Right hindlimb (tissue), 1 donor: ENCODE measurements at regions not wholly inside any gene's neighbourhood (a gene's known extent, or its start where the extent isn't known, plus 50 kb on each side); places are given as distances from the start of the nearest gene placed in this dataset.
"Not testable (repeated sequence)": the region's sequence is repeated elsewhere in the genome, so short reads cannot be mapped to it uniquely, and the experiment has no call there.

Source experiments
- DNase-seq: peaks from one replicate; pipeline ENCODE4 v3.0.0-alpha.2; 2018

DNA sequence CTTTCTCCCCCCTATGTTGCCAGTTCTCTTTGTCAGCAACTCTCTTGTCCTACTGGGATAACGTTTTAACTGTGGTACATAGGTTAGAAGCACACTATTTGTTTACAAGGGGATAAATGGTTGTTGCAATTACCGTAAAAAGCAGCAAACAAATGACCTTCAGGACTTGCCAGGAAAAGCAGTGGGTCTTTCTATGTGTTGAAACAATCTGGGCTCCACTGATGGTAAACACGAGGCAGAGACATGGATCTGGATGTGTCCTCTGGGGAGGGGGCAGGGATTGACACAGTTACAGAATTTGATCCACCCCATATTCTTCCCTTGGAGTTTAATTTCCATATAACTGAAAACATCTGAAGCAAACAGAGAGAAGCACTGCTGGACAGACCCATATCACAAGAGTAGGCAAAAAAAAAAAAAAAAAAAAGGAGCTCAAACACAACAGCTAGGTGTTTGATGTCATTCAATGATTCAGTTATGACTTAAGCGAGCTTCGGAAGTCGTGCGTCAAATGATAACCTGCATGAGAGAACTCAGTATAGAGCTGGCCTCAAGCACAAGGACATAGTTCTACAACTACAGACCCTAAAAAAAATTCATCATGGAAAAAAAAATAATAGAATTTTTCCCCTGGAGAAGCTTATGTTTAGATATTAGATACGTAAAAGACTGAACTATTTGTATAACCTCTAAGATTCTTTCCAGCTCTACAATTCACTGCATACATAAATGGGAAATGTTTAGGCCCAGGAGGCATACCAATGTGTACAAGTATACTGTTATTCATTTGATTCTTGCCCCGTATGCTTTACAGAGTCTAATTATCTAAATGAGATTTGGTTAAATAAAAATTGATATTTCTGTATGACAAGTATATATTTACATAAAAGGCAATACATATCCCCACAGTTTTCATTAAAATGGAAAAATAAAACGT, 127.7 kb downstream of the ALDH8A1 start:
- no peak for DNase-seq

DNA sequence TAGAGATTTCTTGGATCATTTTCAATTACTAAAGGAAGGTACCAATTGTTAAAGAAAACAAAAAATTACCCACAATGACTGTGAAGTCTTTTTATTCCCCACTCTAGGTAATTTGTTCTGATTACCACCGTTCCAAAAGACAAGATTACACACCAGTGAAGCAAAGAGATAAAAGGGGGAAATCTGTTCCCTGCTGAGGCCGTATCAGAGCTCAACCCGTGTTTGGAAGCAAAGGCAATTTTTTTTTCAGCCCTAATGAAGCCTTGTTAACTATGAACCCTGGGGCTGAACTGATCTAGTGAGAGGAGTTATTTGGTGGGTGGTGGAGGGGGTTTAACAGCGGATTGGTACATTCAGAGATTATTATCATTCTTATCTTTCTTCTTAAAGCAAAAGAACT, 128.5 kb downstream of the ALDH8A1 start:
- no peak for DNase-seq

DNA sequence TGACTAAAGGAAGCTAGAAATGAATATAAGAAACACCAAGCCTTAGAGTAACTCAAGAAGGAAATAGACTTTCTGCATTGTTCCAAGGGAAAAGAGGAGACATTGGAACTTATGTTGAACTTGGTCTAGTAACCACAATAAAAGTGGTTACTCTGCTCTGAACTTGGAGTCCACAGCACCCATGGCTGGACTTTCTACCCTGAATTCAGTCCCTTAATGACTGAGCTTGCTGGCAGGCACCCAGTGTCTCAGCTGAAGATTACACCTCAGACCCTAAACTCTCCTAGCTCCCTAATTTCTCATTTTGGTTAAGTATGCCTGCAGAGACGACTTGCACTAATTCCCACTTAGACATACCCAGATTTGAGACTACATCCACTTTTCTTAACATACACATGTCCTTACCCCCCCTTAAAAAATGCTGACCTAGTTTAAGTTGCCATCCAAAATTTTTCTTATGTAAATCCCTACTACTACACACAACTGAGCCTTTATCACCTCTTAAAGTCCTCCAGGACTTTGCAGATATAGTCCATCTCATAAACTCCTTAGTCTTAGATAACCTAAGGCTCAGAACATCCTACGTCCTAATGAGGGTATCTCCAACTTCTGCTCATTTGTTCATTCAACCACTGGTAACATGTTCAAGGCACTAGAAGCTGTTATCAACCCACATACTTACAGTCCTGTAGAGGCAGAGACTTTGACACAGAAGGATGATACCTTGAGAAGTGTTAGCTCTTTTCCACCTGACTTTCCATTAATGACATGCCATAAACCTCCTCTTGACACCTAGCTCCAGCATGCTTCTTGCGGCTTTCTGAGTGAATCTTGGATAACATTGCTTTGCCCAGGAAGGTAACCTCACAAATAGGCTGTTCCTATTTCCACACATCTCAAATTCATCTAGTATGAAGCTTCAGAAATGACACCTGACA, 129.8 kb downstream of the ALDH8A1 start:
- no peak for DNase-seq

DNA sequence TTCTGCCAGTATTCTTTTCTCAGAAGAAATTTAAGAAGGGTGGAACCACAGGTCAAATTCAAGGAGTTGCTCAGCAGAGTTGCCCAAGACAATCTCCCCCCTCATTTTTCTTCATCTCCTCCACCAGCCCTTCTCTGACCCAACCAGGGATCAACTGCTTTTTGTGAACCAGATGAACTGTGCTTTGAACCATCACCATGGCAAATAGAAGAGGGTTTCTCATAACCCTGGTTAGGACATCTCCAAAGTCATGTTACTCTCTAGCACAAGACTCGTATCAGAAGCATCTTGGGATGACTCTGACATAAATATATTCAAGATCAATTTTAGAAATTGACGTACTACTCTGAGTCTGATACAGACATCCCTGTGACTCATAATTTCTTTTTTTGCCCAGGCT, 130.7 kb downstream of the ALDH8A1 start:
- DNase-seq: no peak

DNA sequence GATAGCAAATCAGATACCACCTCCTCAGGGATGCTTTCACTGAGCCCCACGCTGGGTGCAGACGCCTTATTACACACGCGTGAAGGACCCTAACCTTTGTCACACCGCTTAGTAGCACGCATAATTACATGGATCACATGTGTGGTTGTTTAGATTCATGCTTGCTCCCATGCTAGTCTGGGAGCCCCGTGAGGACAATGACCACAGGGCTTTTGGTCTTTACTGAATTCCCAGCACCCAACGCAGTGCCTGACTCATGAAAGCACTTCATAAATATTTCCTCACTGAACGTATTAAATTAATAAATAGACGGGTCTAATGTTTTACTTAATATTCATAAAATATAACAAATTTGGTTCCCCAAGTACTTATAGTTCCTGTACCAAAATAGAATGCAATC, 132.5 kb downstream of the ALDH8A1 start:
- no peak for DNase-seq

DNA sequence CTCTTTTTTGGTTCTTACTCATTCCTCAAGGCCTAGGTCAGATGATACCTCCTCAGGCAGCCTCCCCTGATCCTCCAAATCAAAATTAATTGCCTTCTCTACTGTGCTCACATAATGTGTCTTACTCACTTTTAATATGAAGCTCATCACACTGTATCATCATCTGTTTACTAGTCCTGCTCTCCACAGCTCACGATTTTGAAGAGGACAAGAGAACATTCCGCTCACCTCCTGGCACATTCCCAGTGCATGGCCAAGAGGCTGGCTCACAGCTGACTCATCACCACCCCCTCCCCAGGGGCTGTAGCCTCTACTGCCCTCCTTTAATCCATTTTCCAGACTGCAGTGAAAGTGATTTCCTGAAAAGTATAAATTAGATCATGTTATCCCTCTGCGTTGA, 133.1 kb downstream of the ALDH8A1 start:
- no peak for DNase-seq

DNA sequence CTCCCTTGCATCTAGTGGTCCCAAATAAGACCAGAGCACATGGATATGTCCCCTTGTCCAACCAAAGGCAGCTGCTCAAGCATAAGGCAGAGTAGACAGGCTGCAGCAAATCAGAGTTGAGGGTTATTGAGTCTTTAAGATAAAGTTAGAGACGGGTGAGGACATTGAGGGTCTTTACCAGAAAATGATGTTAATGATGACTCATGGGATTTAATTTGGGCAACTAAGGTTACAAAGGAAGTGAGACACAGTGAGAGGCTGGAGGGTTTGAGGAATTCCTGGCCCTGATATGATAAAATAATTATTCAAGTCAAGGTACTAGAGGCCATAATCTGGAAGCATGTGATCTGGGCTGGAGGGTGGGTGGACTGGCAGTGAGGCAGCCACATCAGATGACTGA, 133.6 kb downstream of the ALDH8A1 start:
- no peak for DNase-seq

DNA sequence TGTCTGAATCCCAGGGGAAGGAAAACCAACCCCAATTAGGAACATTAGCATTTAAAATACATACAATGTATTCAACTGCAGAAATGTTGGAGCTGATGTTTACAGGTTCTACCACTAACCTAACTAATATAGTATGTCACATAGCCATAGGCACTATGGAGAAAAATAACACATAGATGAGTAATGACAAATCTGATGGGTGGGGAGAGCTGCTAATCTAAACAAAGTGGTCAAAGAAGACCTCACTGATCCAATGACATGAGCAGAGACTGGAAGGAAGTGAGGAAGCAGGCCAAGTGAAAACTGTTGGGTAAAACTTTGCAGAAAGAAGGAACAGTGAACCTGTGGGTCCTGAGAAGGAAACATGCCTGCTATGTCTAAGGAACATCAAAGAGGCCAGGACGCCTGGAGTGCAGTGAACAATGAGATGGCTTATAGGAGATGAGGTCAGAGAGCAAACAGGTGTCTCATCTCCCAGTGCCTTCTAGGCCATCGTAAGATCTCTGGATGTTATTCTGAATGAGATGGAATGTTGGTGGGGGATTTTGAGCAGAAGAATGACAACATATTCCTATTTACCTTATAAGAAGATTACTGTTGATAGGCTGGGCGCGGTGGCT, 135.7 kb downstream of the ALDH8A1 start:
- no peak for DNase-seq

DNA sequence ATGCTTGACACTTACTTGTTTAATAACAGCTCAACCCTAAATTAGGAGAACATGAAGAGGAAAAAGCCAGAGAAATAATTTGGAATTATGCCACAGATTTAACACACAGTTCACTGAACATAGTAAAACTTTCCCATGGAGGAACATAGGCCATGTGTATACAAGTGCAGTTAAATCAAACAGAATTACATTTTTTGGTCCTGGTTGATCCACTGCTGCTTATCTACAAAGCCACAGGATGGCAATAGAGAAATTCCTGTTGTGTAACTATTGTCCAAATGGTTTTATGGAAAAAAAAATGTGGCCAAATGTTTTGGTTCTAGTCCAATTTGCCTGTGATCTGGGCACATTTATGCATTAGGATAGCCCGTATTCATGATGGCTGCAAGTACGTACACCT, 136.8 kb downstream of the ALDH8A1 start:
- no peak for DNase-seq

DNA sequence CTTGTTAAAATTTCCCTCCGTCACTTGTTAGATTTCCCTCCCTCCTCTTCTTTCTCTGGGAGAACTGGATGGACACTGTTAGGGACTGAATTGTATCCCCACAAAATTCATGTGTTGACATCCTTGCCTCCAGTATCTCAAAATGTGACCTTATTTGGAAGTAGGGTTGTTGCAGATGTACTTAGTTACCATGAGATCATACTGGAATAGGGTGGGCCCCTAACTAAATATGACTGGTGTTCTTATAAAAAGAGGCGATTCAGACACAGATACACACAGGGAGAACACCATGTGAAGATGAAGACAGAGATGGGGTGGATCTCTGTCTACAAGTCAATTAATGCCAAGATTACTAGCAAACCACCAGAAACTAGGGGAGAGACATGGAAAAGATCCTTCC, 139.5 kb downstream of the ALDH8A1 start:
- no peak for DNase-seq

DNA sequence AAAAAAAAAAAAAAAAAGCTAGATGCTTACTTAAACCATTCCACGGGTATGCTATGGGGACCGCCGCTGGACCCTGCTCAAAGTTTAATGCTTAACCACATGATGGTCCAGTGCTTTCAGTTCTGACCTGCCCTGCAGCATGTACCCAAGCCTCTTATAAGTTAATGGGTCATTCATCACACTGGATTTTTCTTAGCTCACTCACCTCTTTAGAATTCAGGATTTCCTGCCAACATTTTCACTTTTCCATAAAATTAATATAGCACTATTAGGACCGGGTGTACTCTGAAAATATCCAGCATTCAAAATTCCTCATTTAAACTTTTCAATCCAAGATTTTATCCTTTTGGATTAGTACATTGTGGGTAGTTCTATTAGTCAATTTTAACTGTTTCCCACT, 140.8 kb downstream of the ALDH8A1 start:
- no peak for DNase-seq

DNA sequence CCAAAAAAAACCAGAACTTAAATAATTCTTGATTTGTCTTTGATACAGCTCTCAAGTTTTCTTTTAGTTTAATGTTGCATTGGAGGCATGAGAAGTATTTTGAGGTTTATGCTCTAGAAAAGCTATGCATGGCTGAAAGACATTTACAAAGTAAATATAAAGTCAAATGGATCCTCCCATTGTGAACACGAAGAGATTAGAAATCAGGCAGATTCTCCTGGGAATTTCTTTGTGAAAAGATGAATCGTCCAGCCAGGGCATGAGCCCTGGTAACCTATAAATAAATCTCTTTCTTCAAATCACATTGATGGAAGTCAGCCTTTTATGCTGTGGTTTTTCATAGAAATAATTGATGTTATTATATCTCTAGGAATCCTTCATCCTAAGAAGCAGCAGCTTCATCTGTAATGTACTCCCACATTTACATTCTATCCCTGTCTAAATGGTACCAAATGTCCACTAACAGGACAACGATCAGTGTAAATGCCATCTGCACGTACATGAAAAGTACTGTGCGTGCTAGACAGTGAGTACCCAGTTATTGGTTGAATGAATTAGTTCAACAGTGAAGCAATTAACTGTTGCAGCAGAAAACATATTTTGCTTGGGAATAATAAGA, 143.6 kb downstream of the ALDH8A1 start:
- no peak for DNase-seq

DNA sequence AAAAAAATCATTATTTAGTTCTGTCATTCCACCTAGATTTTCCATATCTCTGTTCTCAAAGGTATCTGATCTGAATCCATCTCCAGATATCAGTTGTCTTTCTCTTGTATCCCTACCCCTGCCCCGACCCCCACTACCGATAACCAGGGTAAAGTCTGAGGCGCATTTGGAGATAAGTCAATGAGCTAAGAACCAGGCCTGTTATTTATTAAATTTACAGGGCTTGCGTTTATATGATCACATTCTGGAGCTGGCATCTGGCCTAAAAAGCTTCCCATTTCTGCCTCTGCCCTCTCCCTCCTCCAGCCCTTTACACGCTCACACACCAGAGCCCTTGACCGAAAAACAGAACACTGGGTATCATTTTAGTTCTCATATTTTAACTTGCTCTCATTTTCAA, 144.7 kb downstream of the ALDH8A1 start:
- DNase-seq: no peak

DNA sequence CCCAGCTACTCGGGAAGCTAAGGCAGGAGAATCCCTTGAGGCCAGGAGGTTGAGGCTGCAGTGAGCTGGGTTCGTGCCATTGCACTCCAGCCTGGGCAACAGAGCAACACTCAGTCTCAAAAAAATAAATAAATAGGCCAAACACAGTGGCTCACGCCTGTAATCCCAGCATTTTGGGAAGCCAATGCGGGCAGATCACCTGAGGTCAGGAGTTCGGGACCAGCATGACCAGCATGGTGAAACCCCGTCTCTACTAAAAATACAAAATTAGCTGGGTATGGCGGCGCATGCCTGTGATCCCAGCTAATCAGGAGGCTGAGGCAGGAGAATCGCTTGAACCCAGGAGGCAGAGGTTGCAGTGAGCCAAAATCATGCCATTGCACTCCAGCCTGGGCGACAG, 145.6 kb downstream of the ALDH8A1 start:
- DNase-seq: not testable (repeated sequence)

DNA sequence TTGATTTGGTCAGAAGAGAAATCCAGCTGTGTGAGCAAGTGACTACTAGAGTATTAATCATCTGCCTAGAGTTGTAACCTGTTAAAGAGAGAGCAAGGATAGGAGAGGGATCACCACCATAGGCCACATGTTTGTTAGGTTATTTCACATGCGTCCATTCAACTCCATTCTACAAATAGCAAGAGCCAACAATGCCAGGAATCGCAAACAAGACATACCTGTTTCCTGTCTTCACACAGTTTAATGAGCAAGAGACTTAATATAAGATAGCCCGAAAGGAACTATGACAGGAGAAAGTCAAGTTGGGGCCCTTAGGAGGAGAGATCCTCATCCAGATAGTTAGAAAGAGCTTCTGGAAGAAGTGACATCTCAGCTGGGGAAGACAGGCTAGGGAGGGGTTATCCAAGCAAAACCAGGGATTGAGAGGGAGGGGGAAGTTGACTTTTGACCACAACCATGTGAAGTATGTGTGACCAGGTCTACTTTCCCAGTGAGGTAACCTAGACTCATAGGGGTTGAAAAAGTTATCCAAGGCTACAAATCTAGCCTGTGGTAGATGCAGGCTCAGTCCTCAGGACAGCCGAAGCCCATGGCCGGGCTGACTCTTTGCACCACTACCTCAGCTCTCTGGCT, 147.4 kb downstream of the ALDH8A1 start:
- no peak for DNase-seq

DNA sequence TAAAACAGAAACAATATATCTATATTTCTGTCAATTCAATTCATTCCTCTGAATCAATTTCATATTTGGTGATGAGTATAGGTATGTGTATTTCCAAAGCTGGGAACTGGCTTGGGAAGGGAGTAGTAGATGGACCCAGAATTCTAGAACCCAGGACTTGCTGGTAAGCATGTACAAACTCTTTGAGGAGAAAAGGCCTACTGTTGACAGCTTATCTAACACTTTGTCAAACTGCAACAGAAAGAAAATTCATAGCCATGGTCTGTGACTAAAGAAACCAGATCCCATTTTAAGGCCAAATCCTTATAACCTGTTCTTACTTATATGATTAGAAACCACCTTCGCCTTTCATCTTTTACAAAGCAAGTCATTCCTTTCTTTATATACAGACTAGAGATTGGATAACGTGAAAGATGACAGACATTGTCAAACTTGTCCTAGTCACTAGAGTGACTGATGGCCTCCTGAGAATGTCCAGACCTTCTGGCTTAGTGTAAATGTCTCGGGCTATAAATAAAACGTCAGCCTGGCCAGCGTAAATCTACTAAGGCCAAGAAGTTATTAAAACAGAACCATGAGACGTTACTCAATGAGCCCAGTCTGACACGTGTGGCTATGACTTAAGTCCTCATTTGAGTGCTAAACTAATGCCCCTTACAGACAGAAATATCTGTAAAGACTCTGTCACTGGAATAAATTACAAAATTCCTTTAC, 152.3 kb downstream of the ALDH8A1 start:
- DNase-seq: no peak

DNA sequence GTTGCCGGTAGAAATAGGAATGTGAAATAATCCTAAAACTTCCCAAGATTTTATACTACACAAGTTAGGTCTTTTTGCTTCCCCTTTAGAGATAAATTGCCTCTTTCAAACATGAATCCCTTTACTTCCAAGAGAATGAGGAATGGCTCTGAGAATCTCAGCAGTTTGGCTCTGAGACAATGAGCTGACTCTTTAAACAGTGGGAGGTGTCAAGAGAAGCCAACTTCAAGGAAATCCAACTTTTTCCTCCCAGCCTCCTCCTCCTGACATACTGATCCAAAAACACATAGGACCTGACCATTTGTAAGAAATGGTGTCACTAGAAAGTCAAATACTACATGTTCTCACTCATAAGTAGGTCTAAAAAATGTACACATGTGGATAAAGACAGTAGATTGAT, 154.2 kb downstream of the ALDH8A1 start:
- no peak for DNase-seq

DNA sequence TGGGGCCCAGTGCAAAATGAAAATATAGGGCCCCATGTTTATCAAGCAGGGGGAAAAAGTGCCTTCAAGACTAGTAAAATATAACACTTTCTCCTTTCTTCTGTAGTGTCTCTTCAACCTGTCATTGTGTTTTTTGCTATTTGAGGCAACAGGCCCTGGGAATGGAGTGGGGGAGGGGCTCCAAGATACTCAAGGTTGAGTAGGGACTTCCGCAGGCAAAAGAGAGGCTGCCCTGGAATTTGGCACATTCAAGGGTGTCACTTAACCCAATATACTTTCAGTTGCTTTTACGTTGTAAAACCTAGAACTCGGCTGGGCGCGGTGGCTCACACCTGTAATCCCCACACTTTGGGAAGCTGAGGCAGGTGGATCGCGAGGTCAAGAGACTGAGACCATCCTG, 154.9 kb downstream of the ALDH8A1 start:
- no peak for DNase-seq

DNA sequence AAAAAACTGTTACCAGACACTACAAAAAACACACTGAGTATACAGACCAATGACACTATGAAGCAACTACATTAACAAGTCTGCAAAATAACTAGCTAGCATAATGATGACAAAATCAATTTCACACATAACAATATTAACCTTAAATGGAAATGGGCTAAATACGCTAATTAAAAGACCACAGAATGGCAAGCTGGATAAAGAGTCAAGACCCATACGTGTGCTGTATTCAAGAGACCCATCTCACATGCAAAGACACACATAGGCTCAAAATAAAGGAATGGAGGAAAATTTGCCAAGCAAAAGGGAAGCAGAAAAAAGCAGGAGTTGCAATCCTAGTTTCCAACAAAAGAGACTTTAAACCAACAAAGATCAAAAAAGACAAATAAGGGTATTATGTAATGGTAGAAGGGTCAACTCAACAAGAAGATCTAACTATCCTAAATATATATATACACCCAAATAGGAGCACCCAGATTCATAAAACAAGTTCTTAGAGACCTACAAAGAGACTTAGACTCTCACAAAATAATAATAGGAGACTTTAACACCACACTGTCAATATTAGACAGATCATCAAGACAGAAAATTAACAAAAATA, 158.6 kb downstream of the ALDH8A1 start:
- DNase-seq: not testable (repeated sequence)

DNA sequence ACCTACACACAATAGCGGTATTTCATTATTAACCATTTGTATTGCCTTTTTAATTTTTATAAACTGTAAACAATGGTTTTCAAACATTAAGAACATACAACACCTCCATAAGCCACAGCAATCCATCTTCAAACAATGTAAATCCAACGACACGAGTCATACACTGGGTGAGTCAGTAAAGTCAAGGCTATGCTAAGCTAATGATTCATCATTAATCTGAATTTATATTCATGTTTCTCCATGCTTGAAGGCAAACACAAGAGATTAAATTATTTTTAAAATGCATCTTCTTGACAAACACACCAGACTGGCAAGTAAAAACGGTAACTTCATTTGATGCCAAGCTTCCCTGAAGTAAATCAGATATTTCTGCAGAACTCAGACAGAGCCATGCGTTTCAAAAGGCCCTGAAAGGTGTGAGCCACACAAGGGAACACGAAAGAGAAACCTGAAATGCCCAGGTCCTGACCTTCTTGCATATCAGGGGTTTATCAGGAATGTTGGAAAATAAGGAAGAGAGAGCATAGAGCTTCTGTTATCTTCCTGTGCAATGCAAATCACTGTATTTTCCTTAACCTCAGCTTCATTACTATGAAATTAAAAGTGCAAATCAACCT, 162.5 kb downstream of the ALDH8A1 start:
- no peak for DNase-seq

DNA sequence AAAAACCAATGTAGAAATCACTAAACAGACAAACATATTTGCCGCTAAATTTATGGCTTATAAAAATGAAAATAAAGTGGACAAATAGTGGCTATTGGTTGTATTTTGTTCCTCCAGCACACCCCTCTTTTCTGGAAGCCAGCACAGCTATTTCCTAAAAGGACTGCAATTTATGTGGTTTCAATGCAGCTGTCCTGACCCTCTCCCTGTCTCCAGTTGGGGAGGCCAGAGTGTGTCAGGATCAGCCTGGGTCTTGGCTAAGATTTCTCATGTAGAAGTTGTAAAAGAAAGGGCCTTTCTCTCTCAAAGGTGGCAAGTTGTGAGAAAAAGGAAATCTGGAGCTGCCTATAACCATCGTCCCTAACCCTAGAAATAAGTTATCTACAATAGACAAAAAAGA, 165.6 kb downstream of the ALDH8A1 start:
- DNase-seq: no peak
